ENCODE measurements at regions not wholly inside any gene's neighbourhood (a gene's known extent, or its start where the extent isn't known, plus 50 kb on each side); places are given as distances from the start of the nearest gene placed in this dataset.

GRCh38 chr10:78813526-78813925 lies 255.2 kb upstream of the ZMIZ1 start:
- Histone ChIP-seq H3K4me1 (ENCODE audit: control insufficient read depth in 1 of 2, insufficient read depth in 2 of 2, low read length in 2 of 2) (peaks cover 0 to 3% of the 10 kb centered on the region in 2 experiments; a peak in 2 of 4 replicates), H3K36me3 (ENCODE audit: control insufficient read depth in 1 of 2, insufficient read depth in 2 of 2, low read length in 2 of 2) (no peaks in the 10 kb centered on the region), H3K4me3 (replicated peaks in 1 of 2; ENCODE audit: low read depth in 1 of 2, low read length in 2 of 2) (no peak overlapping the region), H3K27ac (ENCODE audit: low read depth, low read length) (no peak overlapping the region), H3K9ac (ENCODE audit: low read length) (no peak overlapping the region), H3K79me2 (ENCODE audit: insufficient read depth, low read length) (no peaks in the 10 kb centered on the region), H3K9me2 (ENCODE audit: insufficient read depth) (no peaks in the 10 kb centered on the region), H3K27me3 (ENCODE audit: insufficient read depth, low read length) (no peaks in the 10 kb centered on the region), H2AFZ (ENCODE audit: low read depth, low read length, poor library complexity, severe bottlenecking) (no peak overlapping the region), H3K4me2 (ENCODE audit: low read length) (no peak overlapping the region), H3K9me3 (ENCODE audit: control insufficient read depth in 1 of 2, insufficient read depth in 1 of 2, low read depth in 1 of 2, low read length in 2 of 2) (no peaks in the 10 kb centered on the region), H4K20me1 (ENCODE audit: insufficient read depth) (no peaks in the 10 kb centered on the region)
- ChIA-PET POLR2A (no interaction called here), CTCF (no interaction called here), RAD21 (ENCODE audit: low non-redundant PET in 1 of 2, low total read pairs in 2 of 2, uncharacterized antibody in 2 of 2, unreplicated experiment in 2 of 2) (no interaction called here)
- TF ChIP-seq MAX (IDR thresholded peaks at IDR 0.05) (no peak), CEBPB (IDR thresholded peaks at IDR 0.05; ENCODE audit: low read depth) (no peak), ATF3 (IDR thresholded peaks at IDR 0.05) (no peak), ELF1 (IDR thresholded peaks at IDR 0.05; ENCODE audit: borderline replicate concordance, low read depth) (no peak), CTCF (IDR thresholded peaks at IDR 0.05 in 2 of 3, conservative IDR thresholded peaks at IDR 0.05 in 1 of 3; ENCODE audit: borderline replicate concordance in 1 of 3, insufficient read depth in 1 of 3, low read depth in 2 of 3, low read length in 2 of 3) (no peak), ZBTB33 (IDR thresholded peaks at IDR 0.05; ENCODE audit: extremely low read depth, insufficient replicate concordance, low read length) (no peak), POLR2A (IDR thresholded peaks at IDR 0.05; ENCODE audit: borderline replicate concordance, extremely low read depth, insufficient read depth, insufficient read length) (no peak), SIN3A (IDR thresholded peaks at IDR 0.05; ENCODE audit: low read depth) (no peak), EZH2 (IDR thresholded peaks at IDR 0.05) (no peak), ZNF274 (IDR thresholded peaks at IDR 0.05; ENCODE audit: low read depth, low read length) (no peak), SRF (IDR thresholded peaks at IDR 0.05; ENCODE audit: low read depth) (no peak), TCF7L2 (IDR thresholded peaks at IDR 0.05; ENCODE audit: borderline replicate concordance, extremely low read depth, insufficient read depth, insufficient read length) (no peak), EGR1 (IDR thresholded peaks at IDR 0.05; ENCODE audit: low read depth) (no peak), FOSL1 (IDR thresholded peaks at IDR 0.05; ENCODE audit: low read depth) (no peak), POLR2AphosphoS5 (IDR thresholded peaks at IDR 0.05; ENCODE audit: low read depth, low read length) (no peak), REST (IDR thresholded peaks at IDR 0.05; ENCODE audit: low read depth) (no peak), JUND (IDR thresholded peaks at IDR 0.05) (no peak), EZH2phosphoT487 (IDR thresholded peaks at IDR 0.05; ENCODE audit: borderline replicate concordance) (no peak)
- intact Hi-C loops (cut with micrococcal nuclease), result no loop called here
- DNase-seq (ENCODE audit: low read depth, low spot score) (no peak), ATAC-seq (no peak)
- no TSS peak for BruUV-seq (replicated peaks)

Measured in HCT116 (cell line).